GM12872 (cell line): ENCODE measurements at regions not wholly inside any gene's neighbourhood (a gene's known extent, or its start where the extent isn't known, plus 50 kb on each side); places are given as distances from the start of the nearest gene placed in this dataset.

Experiments
- CTCF ChIP-seq: IDR thresholded peaks from 3 replicates; pipeline ENCODE4 v1.5.1; 2011; ENCODE audit warnings: low read depth, mild to moderate bottlenecking, low read length, moderate library complexity; ENCODE audit not compliant: insufficient read depth

GRCh38 chr15:66907826-66908743 lies 157.3 kb upstream of the SMAD3 start:
- TF ChIP-seq CTCF: no peak

GRCh38 chr15:66908744-66909095 lies 156.7 kb upstream of the SMAD3 start:
- no peak for TF ChIP-seq CTCF

- TF ChIP-seq CTCF: no peak
Observed at GRCh38 chr15:66909381-66909890, 156.0 kb upstream of the SMAD3 start.

GRCh38 chr15:66911131-66911700 lies 154.2 kb upstream of the SMAD3 start:
- no peak for TF ChIP-seq CTCF

GRCh38 chr15:66912001-66912400 lies 153.4 kb upstream of the SMAD3 start:
- no peak for TF ChIP-seq CTCF

GRCh38 chr15:66912441-66912840 lies 153.0 kb upstream of the SMAD3 start:
- TF ChIP-seq CTCF: no peak

GRCh38 chr15:66917904-66918448 lies 147.4 kb upstream of the SMAD3 start:
- TF ChIP-seq CTCF: no peak
